OCI-LY1 (cell line): ENCODE measurements at regions not wholly inside any gene's neighbourhood (a gene's known extent, or its start where the extent isn't known, plus 50 kb on each side); places are given as distances from the start of the nearest gene placed in this dataset.

ENCODE experiments used
- CTCF ChIP-seq: fragments of 200-600 bp; sonication (generic), shearing (Covaris generic); IDR thresholded peaks from 2 replicates; pipeline ENCODE4 v1.5.1; 2017; ENCODE audit warnings: mild to moderate bottlenecking, antibody characterized with exemption, low read length, moderate library complexity, mixed read lengths
- EZH2 ChIP-seq: fragments of 200-600 bp; sonication (generic), shearing (Covaris generic); IDR thresholded peaks from 2 replicates; pipeline ENCODE4 v1.8.0; 2017; ENCODE audit warnings: borderline replicate concordance, mixed run types, mild to moderate bottlenecking, antibody characterized with exemption, low read length, moderate library complexity, mixed read lengths

- TF ChIP-seq EZH2 (no peak), CTCF (no peak)
These were observed 73.7 kb downstream of the NAV1 start for GRCh38 chr1:201612645-201613044.
